Astrocyte (in vitro differentiated cells and primary cell): ENCODE measurements at regions not wholly inside any gene's neighbourhood (a gene's known extent, or its start where the extent isn't known, plus 50 kb on each side); places are given as distances from the start of the nearest gene placed in this dataset.

Experiments used
- DNase-seq: peaks from one replicate; pipeline ENCODE4 v3.0.0-alpha.2; 2010; ENCODE audit warnings: low read depth
- FAIRE-seq: peaks from 2 replicates; lab custom pipeline; 2011; peaks lifted over from hg19 to GRCh38; lab: Jason Lieb, UNC
- H2AFZ ChIP-seq: 2 replicates; pipeline ENCODE4 v1.6.0; 2012; ENCODE audit warnings: low read depth, low read length, inconsistent platforms
- H3K27ac ChIP-seq: 2 replicates; pipeline ENCODE4 v1.5.1; 2011; ENCODE audit warnings: low read depth, low read length, inconsistent platforms
- H3K27me3 ChIP-seq: 2 replicates; pipeline ENCODE4 v1.6.0; 2011; ENCODE audit warnings: low read length, inconsistent platforms; ENCODE audit not compliant: insufficient read depth
- H3K36me3 ChIP-seq: 2 replicates; pipeline ENCODE4 v1.5.1; 2011; ENCODE audit warnings: low read length, inconsistent platforms; ENCODE audit not compliant: insufficient read depth
- H3K4me1 ChIP-seq: 2 replicates; pipeline ENCODE4 v1.5.1; 2011; ENCODE audit warnings: low read length, inconsistent platforms; ENCODE audit not compliant: insufficient read depth
- H3K4me2 ChIP-seq: 2 replicates; pipeline ENCODE4 v1.6.0; 2012; ENCODE audit warnings: low read length, inconsistent platforms
- H3K4me3 ChIP-seq: 2 replicates; pipeline ENCODE4 v1.5.1; 2011; ENCODE audit warnings: low read depth, mild to moderate bottlenecking, low read length, inconsistent platforms; ENCODE audit not compliant: insufficient read depth
- H3K79me2 ChIP-seq: 2 replicates; pipeline ENCODE4 v1.6.0; 2012; ENCODE audit warnings: mild to moderate bottlenecking, low read length, inconsistent platforms; ENCODE audit not compliant: insufficient read depth
- H3K9ac ChIP-seq: 2 replicates; pipeline ENCODE4 v1.6.0; 2012; ENCODE audit warnings: mild to moderate bottlenecking, low read length, inconsistent platforms
- H3K9me3 ChIP-seq: 2 replicates; pipeline ENCODE4 v1.5.1; 2012; ENCODE audit warnings: low read depth, mild to moderate bottlenecking, low read length, inconsistent platforms; ENCODE audit not compliant: insufficient read depth
- H4K20me1 ChIP-seq: 2 replicates; pipeline ENCODE4 v1.6.0; 2012; ENCODE audit warnings: low read length, inconsistent platforms; ENCODE audit not compliant: insufficient read depth
- H3K27ac Mint-ChIP-seq: one replicate; pipeline ENCODE4 v1.8.0; 2021; ENCODE audit warnings: mild to moderate bottlenecking, mixed read lengths; ENCODE audit not compliant: unreplicated experiment
- H3K27me3 Mint-ChIP-seq: one replicate; pipeline ENCODE4 v1.8.0; 2021; ENCODE audit warnings: low read depth, mixed read lengths; ENCODE audit not compliant: unreplicated experiment
- H3K36me3 Mint-ChIP-seq: one replicate; pipeline ENCODE4 v1.8.0; 2021; ENCODE audit warnings: low read depth, mixed read lengths; ENCODE audit not compliant: unreplicated experiment
- H3K4me1 Mint-ChIP-seq: one replicate; pipeline ENCODE4 v1.8.0; 2021; ENCODE audit warnings: low read depth, mixed read lengths; ENCODE audit not compliant: unreplicated experiment
- H3K4me3 Mint-ChIP-seq: one replicate; pipeline ENCODE4 v1.8.0; 2021; ENCODE audit warnings: mild to moderate bottlenecking, moderate library complexity, mixed read lengths; ENCODE audit not compliant: unreplicated experiment
- H3K9me3 Mint-ChIP-seq: one replicate; pipeline ENCODE4 v1.8.0; 2021; ENCODE audit warnings: mild to moderate bottlenecking, mixed read lengths; ENCODE audit not compliant: unreplicated experiment
- EZH2 ChIP-seq: IDR thresholded peaks from 2 replicates; pipeline ENCODE4 v1.6.1; 2012; ENCODE audit warnings: mild to moderate bottlenecking, low read length, inconsistent platforms; ENCODE audit not compliant: insufficient read depth
- TF ChIP-seq, protein P1 (sequence below): IDR thresholded peaks from 2 replicates; pipeline ENCODE4 v1.5.1; 2011; ENCODE audit warnings: low read depth, mild to moderate bottlenecking, inconsistent platforms, low read length, moderate library complexity; ENCODE audit not compliant: insufficient read depth

- no peak for FAIRE-seq
- no peak overlapping the region for H3K4me2 ChIP-seq
- H3K27ac Mint-ChIP-seq = no peak overlapping the region
Measured at GRCh38 chr3:69585472-69585871, 153.8 kb upstream of the MITF start.

DNA sequence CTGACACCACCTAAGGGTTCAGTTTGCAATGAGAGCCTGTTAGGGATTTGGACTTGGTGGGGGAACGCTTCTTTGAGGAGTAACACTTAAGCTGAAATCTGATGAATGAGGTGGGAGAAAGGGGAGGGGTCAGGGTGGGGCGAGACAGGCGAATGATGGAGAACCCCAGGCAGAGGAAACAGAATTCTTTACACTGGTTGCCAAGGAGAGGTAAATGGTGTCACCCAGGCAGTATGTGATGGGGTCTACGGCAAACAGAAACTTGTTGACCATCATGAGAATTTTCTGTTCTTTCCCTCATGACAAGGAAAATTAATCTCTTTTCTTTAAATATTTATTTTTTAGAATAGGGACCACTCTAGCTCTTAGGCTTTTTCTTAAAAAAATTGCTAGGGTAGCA lies 157.2 kb upstream of the MITF start:
- Mint-ChIP-seq H3K4me3 (no peak overlapping the region), H3K27me3 (peaks cover 5% of the 10 kb centered on the region), H3K27ac (no peak overlapping the region), H3K9me3 (no peaks in the 10 kb centered on the region), H3K4me1 (no peaks in the 10 kb centered on the region), H3K36me3 (no peaks in the 10 kb centered on the region)
- DNase-seq (no peak), FAIRE-seq (no peak)
- no peak for TF ChIP-seq EZH2
- TF ChIP-seq, protein P1, sequence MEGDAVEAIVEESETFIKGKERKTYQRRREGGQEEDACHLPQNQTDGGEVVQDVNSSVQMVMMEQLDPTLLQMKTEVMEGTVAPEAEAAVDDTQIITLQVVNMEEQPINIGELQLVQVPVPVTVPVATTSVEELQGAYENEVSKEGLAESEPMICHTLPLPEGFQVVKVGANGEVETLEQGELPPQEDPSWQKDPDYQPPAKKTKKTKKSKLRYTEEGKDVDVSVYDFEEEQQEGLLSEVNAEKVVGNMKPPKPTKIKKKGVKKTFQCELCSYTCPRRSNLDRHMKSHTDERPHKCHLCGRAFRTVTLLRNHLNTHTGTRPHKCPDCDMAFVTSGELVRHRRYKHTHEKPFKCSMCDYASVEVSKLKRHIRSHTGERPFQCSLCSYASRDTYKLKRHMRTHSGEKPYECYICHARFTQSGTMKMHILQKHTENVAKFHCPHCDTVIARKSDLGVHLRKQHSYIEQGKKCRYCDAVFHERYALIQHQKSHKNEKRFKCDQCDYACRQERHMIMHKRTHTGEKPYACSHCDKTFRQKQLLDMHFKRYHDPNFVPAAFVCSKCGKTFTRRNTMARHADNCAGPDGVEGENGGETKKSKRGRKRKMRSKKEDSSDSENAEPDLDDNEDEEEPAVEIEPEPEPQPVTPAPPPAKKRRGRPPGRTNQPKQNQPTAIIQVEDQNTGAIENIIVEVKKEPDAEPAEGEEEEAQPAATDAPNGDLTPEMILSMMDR = no peak
- H3K36me3 ChIP-seq = no peaks in the 10 kb centered on the region
- no peaks in the 10 kb centered on the region for H3K27me3 ChIP-seq
- no peaks in the 10 kb centered on the region for H3K9me3 ChIP-seq
- H3K79me2 ChIP-seq = no peaks in the 10 kb centered on the region
- H2AFZ ChIP-seq = no peak overlapping the region
- H4K20me1 ChIP-seq = no peaks in the 10 kb centered on the region
- H3K27ac ChIP-seq = no peak overlapping the region
- H3K9ac ChIP-seq = no peak overlapping the region
- H3K4me2 ChIP-seq = no peak overlapping the region
- H3K4me1 ChIP-seq = no peaks in the 10 kb centered on the region
- no peak overlapping the region for H3K4me3 ChIP-seq

More at GRCh38 chr3:69585472-69585871, 153.8 kb upstream of the MITF start:
- H3K36me3 Mint-ChIP-seq = no peaks in the 10 kb centered on the region
- H3K9me3 ChIP-seq = no peaks in the 10 kb centered on the region
- no peaks in the 10 kb centered on the region for H4K20me1 ChIP-seq
- H3K4me3 Mint-ChIP-seq = no peak overlapping the region
- H3K9ac ChIP-seq = no peak overlapping the region
- no peaks in the 10 kb centered on the region for H3K4me1 Mint-ChIP-seq
- no peak overlapping the region for H3K27ac ChIP-seq
- H3K27me3 Mint-ChIP-seq = peaks cover 5% of the 10 kb centered on the region
- H3K27me3 ChIP-seq = no peaks in the 10 kb centered on the region
- no peak overlapping the region for H2AFZ ChIP-seq
- H3K4me1 ChIP-seq = no peaks in the 10 kb centered on the region
- no peaks in the 10 kb centered on the region for H3K36me3 ChIP-seq
- no peak overlapping the region for H3K4me3 ChIP-seq
- DNase-seq = no peak
- no peaks in the 10 kb centered on the region for H3K79me2 ChIP-seq
- TF ChIP-seq EZH2 = no peak
- H3K9me3 Mint-ChIP-seq = peaks cover 2% of the 10 kb centered on the region

DNA sequence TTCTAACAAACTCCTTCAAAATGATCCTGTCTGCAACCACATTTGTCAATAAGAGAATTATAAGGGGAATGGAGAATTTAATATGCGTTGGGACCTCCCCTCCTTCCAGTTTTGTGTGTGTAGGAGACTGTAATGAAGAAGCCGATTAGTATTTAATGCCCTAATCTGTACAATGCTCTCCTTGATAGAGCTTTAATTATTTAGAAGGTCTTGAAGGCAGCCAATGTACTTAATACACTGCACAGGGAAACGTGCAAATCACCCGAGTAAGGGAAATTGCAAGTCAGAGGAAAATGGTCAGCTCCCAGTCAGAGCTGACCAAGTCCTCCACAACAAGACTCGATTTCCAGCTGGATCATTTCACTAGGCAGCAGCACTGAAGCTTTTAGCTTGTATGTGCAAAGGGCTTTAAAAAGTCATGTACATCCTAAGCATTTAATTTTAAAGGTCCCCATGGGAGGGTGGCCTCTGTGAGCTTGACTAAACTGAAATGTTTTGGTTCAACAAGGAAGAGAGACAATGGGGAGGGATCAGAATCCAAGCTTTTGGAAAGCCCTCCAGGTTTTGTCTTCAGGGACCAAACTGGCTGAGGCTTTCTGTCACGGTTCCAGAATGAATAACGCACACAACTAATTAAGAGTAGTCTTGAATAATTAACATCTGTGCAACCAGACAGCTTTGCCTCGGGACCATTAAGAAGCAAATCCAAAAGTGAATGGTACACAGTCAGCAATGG lies 159.8 kb upstream of the MITF start:
- DNase-seq (no peak), FAIRE-seq (no peak)
- Histone ChIP-seq H2AFZ (no peak overlapping the region), H3K4me3 (no peak overlapping the region), H3K4me1 (no peaks in the 10 kb centered on the region), H3K9me3 (no peaks in the 10 kb centered on the region), H4K20me1 (no peaks in the 10 kb centered on the region), H3K27me3 (no peaks in the 10 kb centered on the region), H3K4me2 (no peak overlapping the region), H3K27ac (no peak overlapping the region), H3K9ac (no peak overlapping the region), H3K36me3 (no peaks in the 10 kb centered on the region), H3K79me2 (no peaks in the 10 kb centered on the region)
- Mint-ChIP-seq H3K4me1 (no peaks in the 10 kb centered on the region), H3K9me3 (peaks cover 3% of the 10 kb centered on the region), H3K27ac (no peak overlapping the region), H3K4me3 (no peak overlapping the region), H3K27me3 (peaks cover 5% of the 10 kb centered on the region), H3K36me3 (no peaks in the 10 kb centered on the region)
- TF ChIP-seq, protein P1 = no peak
- no peak for TF ChIP-seq EZH2
